Choroid plexus epithelial cell (primary cell): ENCODE measurements at regions not wholly inside any gene's neighbourhood (a gene's known extent, or its start where the extent isn't known, plus 50 kb on each side); places are given as distances from the start of the nearest gene placed in this dataset.

Experiments used
- DNase-seq: peaks from one replicate; pipeline ENCODE4 v3.0.0-alpha.2; 2010; ENCODE audit warnings: low read depth
- H3K4me3 ChIP-seq: 2 replicates; pipeline ENCODE4 v1.5.1; 2011; ENCODE audit warnings: low read depth, mild to moderate bottlenecking, control low read depth, low read length, moderate library complexity
- CTCF ChIP-seq: conservative IDR thresholded peaks from 2 replicates; pipeline ENCODE4 v1.5.1; 2011; ENCODE audit warnings: low read depth, mild to moderate bottlenecking, control low read depth, inconsistent platforms, low read length, moderate library complexity

- TF ChIP-seq CTCF, result no peak
- H3K4me3 ChIP-seq, result no peak overlapping the region
- DNase-seq, result no peak
Observed at GRCh38 chr10:84907461-84908009, 579.1 kb downstream of the CCSER2 start.

- DNase-seq, result no peak
- no peak for TF ChIP-seq CTCF
- no peak overlapping the region for H3K4me3 ChIP-seq
Observed at GRCh38 chr10:84908491-84908890, 580.1 kb downstream of the CCSER2 start.

GRCh38 chr10:84921701-84922100 is 593.3 kb downstream of the CCSER2 start:
- DNase-seq, result no peak
- no peak for TF ChIP-seq CTCF
- H3K4me3 ChIP-seq, result no peak overlapping the region

GRCh38 chr10:84924131-84924530 is 595.7 kb downstream of the CCSER2 start:
- no peak overlapping the region for H3K4me3 ChIP-seq
- no peak for TF ChIP-seq CTCF
- DNase-seq, result no peak

- no peak for DNase-seq
- TF ChIP-seq CTCF, result no peak
Observed at GRCh38 chr10:84925495-84925894, 597.1 kb downstream of the CCSER2 start.

GRCh38 chr10:84933402-84933801 is 605.0 kb downstream of the CCSER2 start:
- no peak for TF ChIP-seq CTCF
- H3K4me3 ChIP-seq, result no peak overlapping the region
- no peak for DNase-seq

More at GRCh38 chr10:84925495-84925894, 597.1 kb downstream of the CCSER2 start:
- no peak overlapping the region for H3K4me3 ChIP-seq

GRCh38 chr10:84935772-84936171 is 607.4 kb downstream of the CCSER2 start:
- TF ChIP-seq CTCF, result no peak
- no peak for DNase-seq
- H3K4me3 ChIP-seq, result no peak overlapping the region
